Liver (tissue), 8 donors: ENCODE measurements at regions not wholly inside any gene's neighbourhood (a gene's known extent, or its start where the extent isn't known, plus 50 kb on each side); places are given as distances from the start of the nearest gene placed in this dataset.

Experiments
- DNase-seq: peaks from one replicate; pipeline ENCODE4 v3.0.0-alpha.2; 2017; ENCODE audit warnings: low spot score
- H3K27ac ChIP-seq, 2 donors: one replicate each; pipeline ENCODE4 v1.7.0; 2013; ENCODE audit warnings: inconsistent platforms in 2 of 2, low read length in 2 of 2, control low read depth in 1 of 2, low read depth in 1 of 2, mild to moderate bottlenecking in 1 of 2
- H3K27me3 ChIP-seq, 4 donors: one replicate each; pipeline versions ENCODE4 v1.6.1 to v1.7.0; 2013; ENCODE audit warnings: low read length in 3 of 4, inconsistent platforms in 1 of 4, mild to moderate bottlenecking in 1 of 4, moderate library complexity in 1 of 4; ENCODE audit not compliant: control insufficient read depth in 4 of 4, insufficient read depth in 4 of 4
- H3K36me3 ChIP-seq, 4 donors: one replicate each; pipeline versions ENCODE4 v1.6.1 to v1.7.0; 2013; ENCODE audit warnings: low read length in 3 of 4, mild to moderate bottlenecking in 3 of 4, low read depth in 1 of 4, moderate library complexity in 1 of 4; ENCODE audit not compliant: control insufficient read depth in 4 of 4, insufficient read depth in 3 of 4
- H3K4me1 ChIP-seq, 4 donors: one replicate each; pipeline versions ENCODE4 v1.6.1 to v1.7.0; 2013; ENCODE audit warnings: low read length in 3 of 4, mild to moderate bottlenecking in 3 of 4, moderate library complexity in 1 of 4; ENCODE audit not compliant: control insufficient read depth in 4 of 4, insufficient read depth in 4 of 4
- H3K4me3 ChIP-seq, 3 donors: one replicate each; pipeline versions ENCODE4 v1.6.1 to v1.7.0; 2013; ENCODE audit warnings: low read length in 3 of 3, control low read depth in 1 of 3, low read depth in 1 of 3, mild to moderate bottlenecking in 1 of 3
- H3K9ac ChIP-seq, 2 donors: one replicate each; pipeline ENCODE4 v1.7.0; 2013; ENCODE audit warnings: low read length in 2 of 2, mild to moderate bottlenecking in 2 of 2, moderate library complexity in 2 of 2, control low read depth in 1 of 2, low read depth in 1 of 2
- H3K9me3 ChIP-seq, 4 donors: one replicate each; pipeline versions ENCODE4 v1.6.1 to v1.7.0; 2013; ENCODE audit warnings: low read length in 3 of 4; ENCODE audit not compliant: control insufficient read depth in 4 of 4
- ATF3 ChIP-seq: IDR thresholded peaks from 2 replicates; pipeline ENCODE4 v1.6.1; 2016; ENCODE audit warnings: antibody characterized with exemption
- EGR1 ChIP-seq, 2 donors: IDR thresholded peaks; 2 replicates each; pipeline ENCODE4 v1.6.1; 2016 to 2018; ENCODE audit warnings: antibody characterized with exemption in 2 of 2, low read depth in 2 of 2
- FOXA1 ChIP-seq: IDR thresholded peaks from 2 replicates; pipeline ENCODE4 v1.6.1; 2016; ENCODE audit warnings: antibody characterized with exemption
- FOXA2 ChIP-seq: IDR thresholded peaks from 2 replicates; pipeline ENCODE4 v1.6.1; 2016; ENCODE audit warnings: antibody characterized with exemption
- GABPA ChIP-seq, 2 donors: IDR thresholded peaks in 1 of 2; conservative IDR thresholded peaks in 1 of 2; 2 replicates each; pipeline ENCODE4 v1.6.1; 2016; ENCODE audit warnings: antibody characterized with exemption in 2 of 2, mild to moderate bottlenecking in 1 of 2, moderate library complexity in 1 of 2
- HNF4A ChIP-seq, 2 donors: conservative IDR thresholded peaks; 2 replicates each; pipeline ENCODE4 v1.6.1; 2016; ENCODE audit warnings: antibody characterized with exemption in 2 of 2, mild to moderate bottlenecking in 2 of 2
- HNF4G ChIP-seq: IDR thresholded peaks from 2 replicates; pipeline ENCODE4 v1.6.1; 2016; ENCODE audit warnings: antibody characterized with exemption
- JUND ChIP-seq, 2 donors: IDR thresholded peaks; 2 replicates each; pipeline ENCODE4 v1.6.1; 2016; ENCODE audit warnings: antibody characterized with exemption in 2 of 2
- MAX ChIP-seq: IDR thresholded peaks from 2 replicates; pipeline ENCODE4 v1.6.1; 2016; ENCODE audit warnings: antibody characterized with exemption
- NR2F2 ChIP-seq: IDR thresholded peaks from 2 replicates; pipeline ENCODE4 v1.6.1; 2016; ENCODE audit warnings: antibody characterized with exemption
- RAD21 ChIP-seq, 2 donors: IDR thresholded peaks; 2 replicates each; pipeline ENCODE4 v1.6.1; 2016; ENCODE audit warnings: antibody characterized with exemption in 2 of 2, mild to moderate bottlenecking in 2 of 2
- REST ChIP-seq: IDR thresholded peaks from 2 replicates; pipeline ENCODE4 v1.6.1; 2016; ENCODE audit warnings: antibody characterized with exemption, mild to moderate bottlenecking
- RXRA ChIP-seq, 2 donors: IDR thresholded peaks; 2 replicates each; pipeline ENCODE4 v1.6.1; 2017 to 2018; ENCODE audit warnings: antibody characterized with exemption in 2 of 2, mild to moderate bottlenecking in 1 of 2
- SP1 ChIP-seq: IDR thresholded peaks from 2 replicates; pipeline ENCODE4 v1.6.1; 2018; ENCODE audit warnings: antibody characterized with exemption, mild to moderate bottlenecking
- TAF1 ChIP-seq: conservative IDR thresholded peaks from 2 replicates; pipeline ENCODE4 v1.6.1; 2016; ENCODE audit warnings: antibody characterized with exemption, mild to moderate bottlenecking
- YY1 ChIP-seq: IDR thresholded peaks from 2 replicates; pipeline ENCODE4 v1.6.1; 2016; ENCODE audit warnings: antibody characterized with exemption, mild to moderate bottlenecking
- ZBTB33 ChIP-seq: IDR thresholded peaks from 2 replicates; pipeline ENCODE4 v1.6.1; 2016; ENCODE audit warnings: antibody characterized with exemption
- WGBS: extraction: QIAGEN DNeasy Blood & Tissue Kit; methylation state at CpG from one replicate; pipeline ENCODE4 v1.1.7; 2013; 5-methylcytosine and 5-hydroxymethylcytosine counted together
- TF ChIP-seq, protein P1 (sequence below): fragments of 150-350 bp; IDR thresholded peaks from 2 replicates; pipeline ENCODE4 v1.5.1; 2017; ENCODE audit warnings: improper control_type of control experiment, low read depth, low read length; ENCODE audit not compliant: missing input control
- donor health status: healthy.
- donor health status: healthy.
- donor health status: healthy.
- donor health status: healthy.
- donor health status: healthy.

DNA sequence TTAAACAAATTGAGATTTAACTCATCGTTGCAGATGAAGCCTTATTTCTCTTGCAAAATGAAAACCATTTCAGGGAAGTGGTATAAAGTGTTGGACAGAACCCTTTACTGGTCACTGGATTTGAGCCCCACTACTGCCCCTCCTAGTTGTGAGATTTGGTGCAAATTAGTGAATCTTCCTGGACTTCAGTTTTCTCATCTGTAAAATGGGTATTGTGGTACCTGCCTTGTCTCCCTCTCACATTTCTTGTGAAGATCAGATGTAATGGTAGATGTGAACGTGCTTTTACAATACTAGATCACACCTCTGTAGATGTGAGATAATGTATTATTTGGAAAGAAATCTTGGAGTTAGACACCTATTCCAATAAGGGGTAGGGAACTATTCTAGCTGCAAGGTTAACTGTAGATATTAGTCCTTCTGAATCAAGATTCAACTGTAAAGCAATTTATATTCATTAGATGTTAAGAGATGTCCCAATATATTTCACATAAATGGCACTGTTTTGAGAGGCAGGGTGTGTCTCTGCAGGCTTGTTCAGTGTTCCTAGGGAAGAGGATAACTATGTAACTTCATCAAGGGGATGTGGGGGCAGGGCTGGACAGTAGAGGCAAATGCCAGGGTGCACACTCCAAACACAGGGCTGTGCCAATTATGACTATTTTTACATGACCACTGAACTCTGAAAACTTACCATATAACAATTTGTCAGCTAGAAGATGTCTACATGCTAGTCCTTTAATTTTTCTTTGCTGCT is 112.4 kb upstream of the PFN2 start:
- TF ChIP-seq GABPA (IDR thresholded peaks at IDR 0.05 in 1 of 2, conservative IDR thresholded peaks at IDR 0.05 in 1 of 2) (no peak), SP1 (no peak), NR2F2 (no peak), HNF4A (conservative IDR thresholded peaks at IDR 0.05) (no peak), ZBTB33 (no peak), REST (no peak), ATF3 (no peak), RXRA (IDR thresholded peaks at IDR 0.05) (no peak), TAF1 (no peak)
- no peak for DNase-seq
- WGBS: 83% methylated on average over 2 of the region's 2 CpGs
- H3K36me3 ChIP-seq: no peaks in the 10 kb centered on the region
- H3K9ac ChIP-seq: no peak overlapping the region
- H3K4me3 ChIP-seq: no peak overlapping the region
- H3K27ac ChIP-seq: no peak overlapping the region
- no peaks in the 10 kb centered on the region for H3K4me1 ChIP-seq
- no peaks in the 10 kb centered on the region for H3K9me3 ChIP-seq
- H3K27me3 ChIP-seq: no peaks in the 10 kb centered on the region

- Histone ChIP-seq H3K9ac (no peak overlapping the region), H3K27ac (no peak overlapping the region), H3K4me3 (no peak overlapping the region), H3K9me3 (peaks cover 0 to 4% (median under 1%) of the 10 kb centered on the region in 4 donors), H3K36me3 (no peaks in the 10 kb centered on the region), H3K4me1 (no peaks in the 10 kb centered on the region), H3K27me3 (no peaks in the 10 kb centered on the region)
- WGBS: 95% methylated on average over 4 of the region's 4 CpGs
- no peak for DNase-seq
- TF ChIP-seq MAX: no peak
- no peak for TF ChIP-seq NR2F2
- TF ChIP-seq FOXA1: no peak
- TF ChIP-seq RAD21 (IDR thresholded peaks at IDR 0.05): no peak
- no peak for TF ChIP-seq HNF4A (conservative IDR thresholded peaks at IDR 0.05)
- TF ChIP-seq, protein P1, sequence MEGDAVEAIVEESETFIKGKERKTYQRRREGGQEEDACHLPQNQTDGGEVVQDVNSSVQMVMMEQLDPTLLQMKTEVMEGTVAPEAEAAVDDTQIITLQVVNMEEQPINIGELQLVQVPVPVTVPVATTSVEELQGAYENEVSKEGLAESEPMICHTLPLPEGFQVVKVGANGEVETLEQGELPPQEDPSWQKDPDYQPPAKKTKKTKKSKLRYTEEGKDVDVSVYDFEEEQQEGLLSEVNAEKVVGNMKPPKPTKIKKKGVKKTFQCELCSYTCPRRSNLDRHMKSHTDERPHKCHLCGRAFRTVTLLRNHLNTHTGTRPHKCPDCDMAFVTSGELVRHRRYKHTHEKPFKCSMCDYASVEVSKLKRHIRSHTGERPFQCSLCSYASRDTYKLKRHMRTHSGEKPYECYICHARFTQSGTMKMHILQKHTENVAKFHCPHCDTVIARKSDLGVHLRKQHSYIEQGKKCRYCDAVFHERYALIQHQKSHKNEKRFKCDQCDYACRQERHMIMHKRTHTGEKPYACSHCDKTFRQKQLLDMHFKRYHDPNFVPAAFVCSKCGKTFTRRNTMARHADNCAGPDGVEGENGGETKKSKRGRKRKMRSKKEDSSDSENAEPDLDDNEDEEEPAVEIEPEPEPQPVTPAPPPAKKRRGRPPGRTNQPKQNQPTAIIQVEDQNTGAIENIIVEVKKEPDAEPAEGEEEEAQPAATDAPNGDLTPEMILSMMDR: no peak
- TF ChIP-seq ZBTB33: no peak
- TF ChIP-seq FOXA2: no peak
- TF ChIP-seq GABPA (IDR thresholded peaks at IDR 0.05 in 1 of 2, conservative IDR thresholded peaks at IDR 0.05 in 1 of 2): no peak
- TF ChIP-seq RXRA (IDR thresholded peaks at IDR 0.05): no peak
- TF ChIP-seq EGR1 (IDR thresholded peaks at IDR 0.05; ENCODE audit: low read depth in 2 of 2): no peak
- TF ChIP-seq REST: no peak
- TF ChIP-seq JUND (IDR thresholded peaks at IDR 0.05): no peak
- TF ChIP-seq YY1: no peak
- TF ChIP-seq HNF4G: no peak
- no peak for TF ChIP-seq TAF1
These were observed 110.4 kb upstream of the PFN2 start for GRCh38 chr3:150081084-150081483.
